ENCODE measurements at regions not wholly inside any gene's neighbourhood (a gene's known extent, or its start where the extent isn't known, plus 50 kb on each side); places are given as distances from the start of the nearest gene placed in this dataset.
A peak's percentile ranks its signal among the peaks of the same experiment; 100 is the strongest.

DNA sequence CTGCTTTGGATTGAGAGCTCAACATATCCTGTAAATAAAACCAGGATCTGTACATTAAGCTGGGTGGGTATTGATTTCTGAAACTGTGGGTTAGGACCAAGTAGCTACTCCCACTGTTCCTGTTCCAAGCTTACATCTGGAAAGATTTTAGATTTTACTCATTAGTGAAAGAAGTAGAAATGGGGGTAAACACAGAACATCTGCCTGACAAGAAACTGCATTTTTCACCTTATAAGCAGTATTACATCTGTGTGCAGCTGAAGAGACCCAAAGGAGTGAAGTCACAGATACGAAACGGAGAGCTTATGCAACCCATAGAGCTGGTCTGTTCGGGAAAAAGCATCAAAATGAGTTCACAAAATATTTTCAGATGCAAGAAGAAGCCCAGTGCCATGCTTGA, 235.2 kb downstream of the SLITRK5 start:
- TF ChIP-seq GATA2 (IDR thresholded peaks at IDR 0.05; ENCODE audit: low read depth, low read length) (no peak), GATA3 (IDR thresholded peaks at IDR 0.05; ENCODE audit: low read depth, low read length) (no peak)

DNA sequence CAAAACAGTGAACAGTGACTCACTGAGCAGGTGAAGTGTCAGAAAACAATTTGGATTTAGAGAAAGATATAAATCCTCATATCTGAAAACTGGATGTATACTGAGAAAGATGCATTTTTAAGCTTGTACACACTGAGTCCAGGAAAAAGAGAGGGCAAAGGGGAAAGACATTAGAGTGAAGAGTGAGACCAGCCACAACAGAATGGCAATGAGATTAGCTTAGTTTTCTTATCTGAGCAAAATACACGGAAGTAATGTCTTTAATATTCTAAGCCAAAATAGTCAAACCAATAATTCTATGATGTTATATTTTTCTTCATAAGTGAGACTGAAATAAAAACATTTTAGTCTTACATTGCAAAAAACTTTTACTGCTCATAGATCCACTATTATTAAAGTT, 236.0 kb downstream of the SLITRK5 start:
- TF ChIP-seq GATA3 (IDR thresholded peaks at IDR 0.05; ENCODE audit: low read depth, low read length) = no peak
- no peak for TF ChIP-seq GATA2 (IDR thresholded peaks at IDR 0.05; ENCODE audit: low read depth, low read length)

DNA sequence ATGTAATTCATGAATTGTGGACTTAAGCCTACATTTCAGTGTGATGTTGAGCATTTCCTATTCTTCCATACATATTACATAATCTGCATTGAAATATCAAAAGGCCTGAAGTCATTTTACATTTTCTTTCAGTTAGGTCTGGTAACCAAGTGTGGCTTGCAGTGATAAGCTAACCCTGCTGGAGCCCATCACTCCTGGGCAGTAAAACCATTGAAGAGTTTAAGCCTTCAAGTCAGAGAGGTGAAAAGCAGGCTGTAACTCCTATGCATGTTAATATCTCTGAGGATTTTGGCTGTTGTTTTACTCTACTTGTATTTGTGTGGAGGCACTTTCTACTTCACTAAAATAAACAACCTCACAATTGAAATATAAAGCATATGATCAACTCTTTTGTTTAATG, 248.8 kb downstream of the SLITRK5 start:
- no peak for TF ChIP-seq GATA3 (IDR thresholded peaks at IDR 0.05; ENCODE audit: low read depth, low read length)

- peak; percentile 68 for TF ChIP-seq GATA2 (IDR thresholded peaks at IDR 0.05; ENCODE audit: low read depth, low read length)
- TF ChIP-seq GATA3 (IDR thresholded peaks at IDR 0.05; ENCODE audit: low read depth, low read length) = no peak
Measured at GRCh38 chr13:87923753-87924152, 252.6 kb downstream of the SLITRK5 start.

DNA sequence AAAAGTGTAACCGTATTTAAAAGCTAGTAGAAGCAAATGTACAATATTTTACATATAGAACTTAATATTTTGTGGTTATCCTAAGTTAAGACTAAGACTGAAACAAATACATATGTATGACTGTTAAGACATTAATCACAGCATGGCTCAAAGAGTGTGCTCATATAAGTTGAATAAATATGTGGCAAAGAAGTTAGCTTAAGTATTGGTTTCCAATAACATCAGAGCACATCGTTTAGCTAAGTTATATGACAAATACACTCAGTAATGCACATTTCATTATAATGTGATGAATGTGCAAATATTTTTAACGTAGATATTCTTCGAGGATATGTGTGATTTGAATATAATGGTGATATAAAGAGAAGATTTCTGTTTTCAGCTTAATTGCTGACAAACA, 253.8 kb downstream of the SLITRK5 start:
- TF ChIP-seq GATA2 (IDR thresholded peaks at IDR 0.05; ENCODE audit: low read depth, low read length) = no peak
- no peak for TF ChIP-seq GATA3 (IDR thresholded peaks at IDR 0.05; ENCODE audit: low read depth, low read length)

GRCh38 chr13:87940776-87941175, 269.6 kb downstream of the SLITRK5 start:
- no peak for TF ChIP-seq GATA3 (IDR thresholded peaks at IDR 0.05; ENCODE audit: low read depth, low read length)
- TF ChIP-seq GATA2 (IDR thresholded peaks at IDR 0.05; ENCODE audit: low read depth, low read length) = no peak

- TF ChIP-seq GATA2 (IDR thresholded peaks at IDR 0.05; ENCODE audit: low read depth, low read length) = no peak
- TF ChIP-seq GATA3 (IDR thresholded peaks at IDR 0.05; ENCODE audit: low read depth, low read length) = no peak
Measured at GRCh38 chr13:87941226-87941625, 270.1 kb downstream of the SLITRK5 start.

DNA sequence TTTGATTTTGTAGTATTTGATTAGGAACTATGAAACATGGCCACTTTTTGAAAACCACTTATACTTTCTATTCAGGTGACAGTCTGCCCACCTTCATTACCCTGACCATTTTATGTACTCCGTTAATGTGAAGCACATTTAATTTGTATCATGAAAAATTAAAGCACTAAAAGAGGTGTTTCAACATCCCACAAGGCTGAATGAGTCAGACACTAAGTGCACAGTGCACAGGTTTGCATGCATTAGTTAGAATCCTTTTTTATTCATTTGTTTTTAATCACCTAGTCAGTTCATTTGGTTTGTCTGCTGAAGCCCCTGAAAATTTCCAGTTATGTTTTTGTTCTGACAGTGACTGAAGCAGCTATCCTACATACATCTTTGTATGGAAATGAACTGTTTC, 271.0 kb downstream of the SLITRK5 start:
- no peak for TF ChIP-seq GATA2 (IDR thresholded peaks at IDR 0.05; ENCODE audit: low read depth, low read length)
- TF ChIP-seq GATA3 (IDR thresholded peaks at IDR 0.05; ENCODE audit: low read depth, low read length) = no peak

DNA sequence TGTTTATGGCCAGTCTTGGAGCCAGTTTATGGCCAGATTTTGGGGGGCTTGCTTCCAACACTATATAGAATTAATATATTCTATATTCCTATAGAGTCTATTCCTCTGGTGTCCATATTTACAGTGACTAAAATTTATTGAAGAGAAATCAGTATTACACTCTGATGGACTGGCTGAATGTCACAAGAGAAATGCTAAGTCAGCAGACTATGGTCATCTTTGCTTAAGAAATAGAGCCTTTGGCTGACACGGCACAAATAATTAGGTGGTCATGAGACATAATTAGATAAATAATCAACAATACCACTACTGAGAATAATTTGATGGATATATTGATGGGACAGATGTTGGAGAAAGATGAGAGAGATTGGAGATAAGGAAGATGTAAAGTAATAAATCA, 272.9 kb downstream of the SLITRK5 start:
- TF ChIP-seq GATA2 (IDR thresholded peaks at IDR 0.05; ENCODE audit: low read depth, low read length) (no peak), GATA3 (IDR thresholded peaks at IDR 0.05; ENCODE audit: low read depth, low read length) (no peak)

- no peak for TF ChIP-seq GATA2 (IDR thresholded peaks at IDR 0.05; ENCODE audit: low read depth, low read length)
- no peak for TF ChIP-seq GATA3 (IDR thresholded peaks at IDR 0.05; ENCODE audit: low read depth, low read length)
Measured at GRCh38 chr13:87952377-87952776, 281.2 kb downstream of the SLITRK5 start.

GRCh38 chr13:87953381-87953780, 282.2 kb downstream of the SLITRK5 start:
- no peak for TF ChIP-seq GATA3 (IDR thresholded peaks at IDR 0.05; ENCODE audit: low read depth, low read length)
- no peak for TF ChIP-seq GATA2 (IDR thresholded peaks at IDR 0.05; ENCODE audit: low read depth, low read length)

- TF ChIP-seq GATA2 (IDR thresholded peaks at IDR 0.05; ENCODE audit: low read depth, low read length) = no peak
- TF ChIP-seq GATA3 (IDR thresholded peaks at IDR 0.05; ENCODE audit: low read depth, low read length) = no peak
Measured at GRCh38 chr13:87954091-87954490, 282.9 kb downstream of the SLITRK5 start.

DNA sequence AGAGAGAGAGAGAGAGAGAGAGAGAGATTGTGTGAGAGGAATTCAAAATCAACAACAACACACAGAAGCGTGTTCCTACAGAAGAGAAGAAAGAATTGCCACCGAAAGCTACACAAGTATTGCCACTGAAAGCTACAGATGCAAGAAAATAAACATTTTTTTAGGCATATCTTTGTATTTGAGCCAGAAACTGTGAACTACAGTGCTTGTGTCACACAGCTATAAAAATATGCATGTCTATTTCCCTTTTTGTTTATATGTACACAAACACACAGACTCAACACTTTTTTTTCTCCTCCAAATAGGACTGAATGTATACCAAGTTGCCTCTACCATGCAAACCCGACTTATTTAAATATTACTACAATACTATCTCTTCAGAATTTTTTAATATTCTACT, 290.4 kb downstream of the SLITRK5 start:
- TF ChIP-seq GATA3 (IDR thresholded peaks at IDR 0.05; ENCODE audit: low read depth, low read length) (no peak), GATA2 (IDR thresholded peaks at IDR 0.05; ENCODE audit: low read depth, low read length) (no peak)

GRCh38 chr13:87972568-87972967, 301.4 kb downstream of the SLITRK5 start:
- TF ChIP-seq GATA2 (IDR thresholded peaks at IDR 0.05; ENCODE audit: low read depth, low read length) = no peak
- no peak for TF ChIP-seq GATA3 (IDR thresholded peaks at IDR 0.05; ENCODE audit: low read depth, low read length)

- TF ChIP-seq GATA3 (IDR thresholded peaks at IDR 0.05; ENCODE audit: low read depth, low read length) (no peak), GATA2 (IDR thresholded peaks at IDR 0.05; ENCODE audit: low read depth, low read length) (no peak)
Measured at GRCh38 chr13:87975035-87975434, 303.9 kb downstream of the SLITRK5 start.

- TF ChIP-seq GATA2 (IDR thresholded peaks at IDR 0.05; ENCODE audit: low read depth, low read length) (no peak), GATA3 (IDR thresholded peaks at IDR 0.05; ENCODE audit: low read depth, low read length) (no peak)
Measured at GRCh38 chr13:87981416-87981815, 310.2 kb downstream of the SLITRK5 start.

All from SH-SY5Y (cell line).